Thyroid gland (tissue), 4 donors: ENCODE measurements at regions not wholly inside any gene's neighbourhood (a gene's known extent, or its start where the extent isn't known, plus 50 kb on each side); places are given as distances from the start of the nearest gene placed in this dataset.

Experiments
- DNase-seq, 2 donors: peaks; one replicate each; pipeline ENCODE4 v3.0.0-alpha.2; 2019
- H3K27ac ChIP-seq, 3 donors: fragments of 200-600 bp; sonication (generic); 1 replicate in 2 of 3; 2 replicates in 1 of 3; pipeline ENCODE4 v1.5.1; 2016 to 2019; ENCODE audit warnings: mild to moderate bottlenecking in 1 of 3, moderate library complexity in 1 of 3
- H3K27me3 ChIP-seq: fragments of 200-600 bp; sonication (generic); one replicate; pipeline ENCODE4 v1.5.1; 2019
- H3K36me3 ChIP-seq, 2 donors: fragments of 200-600 bp; sonication (generic); one replicate each; pipeline ENCODE4 v1.5.1; 2016 to 2019
- H3K4me1 ChIP-seq, 2 donors: fragments of 200-600 bp; sonication (generic); one replicate each; pipeline ENCODE4 v1.5.1; 2017 to 2019
- H3K4me3 ChIP-seq, 3 donors: fragments of 200-600 bp; sonication (generic); replicated peaks in 1 of 3; 1 replicate in 2 of 3; 2 replicates in 1 of 3; pipeline ENCODE4 v1.5.1; 2016; ENCODE audit warnings: mild to moderate bottlenecking in 1 of 3
- H3K9me3 ChIP-seq: fragments of 200-600 bp; sonication (generic); one replicate; pipeline ENCODE4 v1.5.1; 2017
- POLR2A ChIP-seq, 2 donors: fragments of 450-650 bp; IDR thresholded peaks; one replicate each; pipeline ENCODE4 v1.6.1; 2017; ENCODE audit warnings: antibody characterized with exemption in 2 of 2, mild to moderate bottlenecking in 2 of 2, moderate library complexity in 1 of 2
- WGBS, 2 donors: methylation state at CpG; one replicate each; pipeline ENCODE4 v1.1.5; 2017; 5-methylcytosine and 5-hydroxymethylcytosine counted together
- intact Hi-C: fragments of 100-400 bp; cut with DNase I; formaldehyde crosslinking; loops from one replicate; pipeline ENCODE4 v1.15.1; 2023
- TF ChIP-seq, protein P1 (sequence below), 6 experiments: fragments of 200-600 bp in 3 of 6; fragments of 450-650 bp in 3 of 6; sonication (generic) in 3 of 6; IDR thresholded peaks; one replicate each; pipeline ENCODE4 v1.5.1; 2016 to 2019; ENCODE audit warnings: antibody characterized with exemption in 6 of 6, mild to moderate bottlenecking in 2 of 6, inconsistent platforms in 1 of 6, moderate library complexity in 1 of 6

DNA sequence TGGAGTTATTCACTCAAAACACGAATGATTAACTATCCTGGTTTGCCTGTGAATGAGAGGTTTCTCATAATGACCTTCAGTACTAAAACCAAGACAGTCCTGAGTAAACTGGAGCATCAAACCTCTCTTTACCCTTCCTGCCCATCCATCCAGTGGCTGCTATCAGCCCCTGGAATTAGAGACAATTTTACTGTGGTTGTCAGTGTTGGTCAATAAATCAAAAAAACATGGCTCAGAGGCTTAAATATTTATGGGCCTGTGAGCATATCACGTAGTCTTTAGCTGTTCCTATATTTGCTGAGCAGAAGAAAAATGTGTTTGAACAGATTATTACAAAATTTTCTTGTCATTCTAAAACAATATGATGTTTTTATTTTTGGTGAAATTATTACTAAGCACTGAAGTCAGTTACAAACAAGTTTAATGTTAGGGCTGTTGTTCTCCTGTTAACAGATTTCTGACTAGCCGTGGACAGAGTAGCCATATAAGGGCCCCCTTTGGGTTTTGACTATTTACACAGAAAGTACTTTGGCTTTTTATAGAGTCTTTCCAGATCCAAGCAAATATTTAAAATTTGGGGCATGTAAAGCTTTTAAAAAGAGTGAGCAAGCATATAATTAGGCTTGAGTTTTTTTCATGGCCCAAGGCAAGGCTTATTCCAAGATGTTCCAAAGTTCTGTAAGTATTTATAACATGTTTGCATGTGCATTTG is 580.9 kb downstream of the DIPK2A start:
- WGBS, 2 donors, result 82 to 92% methylated on average over 3 of the region's 3 CpGs
- Histone ChIP-seq H3K27me3 (no peaks in the 10 kb centered on the region), H3K4me1 (no peaks in the 10 kb centered on the region), H3K36me3 (no peaks in the 10 kb centered on the region), H3K4me3 (no peak overlapping the region), H3K9me3 (no peaks in the 10 kb centered on the region), H3K27ac (no peak overlapping the region)
- TF ChIP-seq POLR2A (IDR thresholded peaks at IDR 0.05), result no peak
- TF ChIP-seq, protein P1, sequence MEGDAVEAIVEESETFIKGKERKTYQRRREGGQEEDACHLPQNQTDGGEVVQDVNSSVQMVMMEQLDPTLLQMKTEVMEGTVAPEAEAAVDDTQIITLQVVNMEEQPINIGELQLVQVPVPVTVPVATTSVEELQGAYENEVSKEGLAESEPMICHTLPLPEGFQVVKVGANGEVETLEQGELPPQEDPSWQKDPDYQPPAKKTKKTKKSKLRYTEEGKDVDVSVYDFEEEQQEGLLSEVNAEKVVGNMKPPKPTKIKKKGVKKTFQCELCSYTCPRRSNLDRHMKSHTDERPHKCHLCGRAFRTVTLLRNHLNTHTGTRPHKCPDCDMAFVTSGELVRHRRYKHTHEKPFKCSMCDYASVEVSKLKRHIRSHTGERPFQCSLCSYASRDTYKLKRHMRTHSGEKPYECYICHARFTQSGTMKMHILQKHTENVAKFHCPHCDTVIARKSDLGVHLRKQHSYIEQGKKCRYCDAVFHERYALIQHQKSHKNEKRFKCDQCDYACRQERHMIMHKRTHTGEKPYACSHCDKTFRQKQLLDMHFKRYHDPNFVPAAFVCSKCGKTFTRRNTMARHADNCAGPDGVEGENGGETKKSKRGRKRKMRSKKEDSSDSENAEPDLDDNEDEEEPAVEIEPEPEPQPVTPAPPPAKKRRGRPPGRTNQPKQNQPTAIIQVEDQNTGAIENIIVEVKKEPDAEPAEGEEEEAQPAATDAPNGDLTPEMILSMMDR (IDR thresholded peaks at IDR 0.05), result no peak
- no peak for DNase-seq
- intact Hi-C loops, result no loop called here

DNA sequence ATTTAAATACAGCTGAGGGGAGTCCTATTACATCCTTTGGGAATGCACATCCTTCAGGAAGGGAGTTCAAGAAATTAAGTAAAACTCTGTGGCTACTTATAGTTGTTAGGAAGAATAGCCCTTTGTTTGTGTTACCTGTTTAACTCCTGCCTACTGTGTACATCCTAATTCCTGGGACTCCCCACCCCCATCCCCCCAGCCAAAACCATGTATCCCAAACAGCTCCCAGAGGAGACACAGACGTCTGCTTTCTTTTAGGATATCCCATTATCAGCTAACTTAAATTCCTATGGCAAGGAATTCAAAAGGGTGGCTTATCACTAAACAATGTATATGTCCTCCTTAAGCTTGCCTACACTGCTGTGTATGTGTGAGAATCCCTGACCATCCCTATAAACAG is 581.7 kb downstream of the DIPK2A start:
- H3K27ac ChIP-seq, result no peak overlapping the region
- no peak for DNase-seq
- WGBS, 2 donors, result 53 to 83% methylated on average over 1 of the region's 1 CpG
- no peak overlapping the region for H3K4me3 ChIP-seq
- H3K36me3 ChIP-seq, result no peaks in the 10 kb centered on the region
- H3K9me3 ChIP-seq, result no peaks in the 10 kb centered on the region
- no peaks in the 10 kb centered on the region for H3K4me1 ChIP-seq
- TF ChIP-seq POLR2A (IDR thresholded peaks at IDR 0.05), result no peak
- TF ChIP-seq, protein P1 (IDR thresholded peaks at IDR 0.05), result no peak
- H3K27me3 ChIP-seq, result no peaks in the 10 kb centered on the region
- intact Hi-C loops, result no loop called here

DNA sequence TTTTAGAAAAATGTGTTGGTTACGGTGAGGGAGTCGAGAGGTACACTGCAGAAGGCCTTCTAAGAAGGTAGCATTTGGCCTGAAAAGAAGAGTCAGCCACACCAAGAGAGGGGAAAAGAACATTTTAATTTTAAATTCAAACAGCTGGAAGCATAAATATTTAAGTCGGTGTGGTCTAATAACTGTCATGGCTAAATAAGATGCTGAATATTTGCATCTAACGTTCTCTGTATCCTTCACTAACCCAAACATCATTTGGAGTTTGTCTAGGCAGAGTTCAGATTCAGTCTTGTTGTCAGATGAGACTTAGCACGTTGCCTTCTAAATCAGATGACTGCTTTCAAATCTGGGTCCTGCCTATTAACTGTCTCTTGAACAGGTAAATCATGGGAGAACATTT is 583.3 kb downstream of the DIPK2A start:
- Histone ChIP-seq H3K4me1 (no peaks in the 10 kb centered on the region), H3K27me3 (no peaks in the 10 kb centered on the region), H3K36me3 (no peaks in the 10 kb centered on the region), H3K27ac (no peak overlapping the region), H3K4me3 (no peak overlapping the region), H3K9me3 (no peaks in the 10 kb centered on the region)
- no peak for DNase-seq
- no peak for TF ChIP-seq POLR2A (IDR thresholded peaks at IDR 0.05)
- TF ChIP-seq, protein P1 (IDR thresholded peaks at IDR 0.05), result no peak
- intact Hi-C loops, result no loop called here
- WGBS, 2 donors, result 83 to 92% methylated on average over 5 of the region's 5 CpGs

DNA sequence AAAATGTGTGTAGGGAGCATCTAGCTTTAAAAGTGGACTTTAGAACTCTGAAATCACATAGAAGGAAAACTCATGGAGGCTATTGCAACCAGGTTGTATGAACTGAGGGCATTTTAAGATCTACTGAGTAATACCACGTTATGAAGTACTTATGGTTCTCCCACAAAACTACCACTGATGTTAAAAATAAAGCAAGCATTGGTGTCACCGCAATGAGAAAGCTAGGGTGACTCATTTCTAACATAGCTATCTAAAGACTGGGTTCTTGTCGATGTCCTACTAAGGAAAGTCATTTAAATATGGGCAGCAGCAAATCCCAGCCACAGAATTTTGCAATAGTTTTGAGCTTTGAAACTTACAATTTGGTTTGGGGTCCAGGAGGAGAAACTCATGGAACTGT is 584.8 kb downstream of the DIPK2A start:
- WGBS, 2 donors, result 88% methylated on average over 3 of the region's 3 CpGs
- Histone ChIP-seq H3K4me3 (no peak overlapping the region), H3K4me1 (no peaks in the 10 kb centered on the region), H3K9me3 (no peaks in the 10 kb centered on the region), H3K27me3 (no peaks in the 10 kb centered on the region), H3K36me3 (no peaks in the 10 kb centered on the region), H3K27ac (no peak overlapping the region)
- intact Hi-C loops, result no loop called here
- DNase-seq, result no peak
- TF ChIP-seq POLR2A (IDR thresholded peaks at IDR 0.05), result no peak
- TF ChIP-seq, protein P1 (IDR thresholded peaks at IDR 0.05), result no peak

DNA sequence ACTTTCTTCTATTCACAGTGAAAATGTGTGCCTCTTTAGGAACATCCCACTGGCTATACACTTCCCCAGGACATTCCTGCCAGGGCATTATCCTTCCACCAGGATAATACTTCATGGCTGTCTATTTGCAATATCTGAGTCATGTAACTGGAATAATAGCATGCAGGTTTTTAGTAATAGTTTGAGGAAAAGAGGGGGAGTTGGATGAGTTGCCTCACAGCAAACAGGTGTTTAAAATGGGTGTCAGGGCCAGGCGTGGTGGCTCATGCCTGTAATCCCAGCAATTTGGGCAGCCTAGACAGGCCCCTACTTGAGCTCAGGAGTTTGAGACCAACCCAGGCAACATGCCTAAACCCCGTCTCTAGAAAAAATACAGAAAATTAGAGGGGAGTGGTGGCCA is 585.9 kb downstream of the DIPK2A start:
- no peak overlapping the region for H3K27ac ChIP-seq
- no peaks in the 10 kb centered on the region for H3K4me1 ChIP-seq
- no peaks in the 10 kb centered on the region for H3K27me3 ChIP-seq
- DNase-seq, result no peak
- H3K9me3 ChIP-seq, result no peaks in the 10 kb centered on the region
- TF ChIP-seq, protein P1 (IDR thresholded peaks at IDR 0.05), result no peak
- no peak for TF ChIP-seq POLR2A (IDR thresholded peaks at IDR 0.05)
- intact Hi-C loops, result no loop called here
- WGBS, 2 donors, result 85 to 91% methylated on average over 2 of the region's 2 CpGs
- H3K4me3 ChIP-seq, result no peak overlapping the region
- H3K36me3 ChIP-seq, result no peaks in the 10 kb centered on the region
